ENCODE measurements at regions not wholly inside any gene's neighbourhood (a gene's known extent, or its start where the extent isn't known, plus 50 kb on each side); places are given as distances from the start of the nearest gene placed in this dataset.
A peak's percentile ranks its signal among the peaks of the same experiment; 100 is the strongest.
"Not testable (repeated sequence)": the region's sequence is repeated elsewhere in the genome, so short reads cannot be mapped to it uniquely, and the experiment has no call there.

DNA sequence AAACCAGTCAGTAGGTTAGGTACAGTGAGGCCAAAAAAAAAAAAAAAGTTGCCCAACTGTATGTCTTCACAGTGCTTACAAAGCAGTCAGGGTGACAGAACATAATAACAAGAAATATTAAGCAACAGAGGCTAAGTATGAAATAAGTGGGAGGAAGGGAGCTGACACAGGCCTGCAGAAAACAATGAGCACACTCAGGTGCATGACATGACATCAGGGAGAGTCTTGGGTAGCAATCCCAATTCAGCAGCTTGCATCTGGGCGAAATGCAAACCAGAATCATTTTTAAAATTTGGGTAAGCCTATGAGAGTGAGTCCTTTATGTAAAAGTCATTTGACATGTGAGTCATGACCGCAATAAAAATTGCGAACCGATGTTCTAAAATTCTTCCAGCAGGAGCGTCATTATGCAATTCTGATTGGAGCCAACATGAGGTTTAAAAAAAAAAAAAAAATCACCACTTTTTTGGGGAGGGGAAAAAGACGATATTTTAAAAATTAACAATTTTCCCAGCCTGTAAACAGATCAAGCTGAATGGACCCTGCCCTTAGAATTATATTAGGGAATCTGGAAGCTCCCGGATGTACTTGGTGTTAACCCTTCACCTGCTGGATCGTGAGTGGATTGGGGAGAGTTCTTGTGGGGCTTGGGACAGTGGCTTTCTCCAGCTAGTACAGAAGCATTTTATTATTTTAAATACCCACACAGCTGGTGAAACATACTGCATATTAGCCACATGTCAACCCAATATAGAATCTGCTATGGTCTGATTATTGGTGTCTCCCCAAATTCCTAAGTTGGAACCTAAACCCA lies 127.9 kb downstream of the NPIPB5 start:
- no peak for DNase-seq
- no peak for TF ChIP-seq POLR2A (IDR thresholded peaks at IDR 0.05; ENCODE audit: low read length)
- no peak for TF ChIP-seq GATA1 (IDR thresholded peaks at IDR 0.05; ENCODE audit: low read depth, low read length)

DNA sequence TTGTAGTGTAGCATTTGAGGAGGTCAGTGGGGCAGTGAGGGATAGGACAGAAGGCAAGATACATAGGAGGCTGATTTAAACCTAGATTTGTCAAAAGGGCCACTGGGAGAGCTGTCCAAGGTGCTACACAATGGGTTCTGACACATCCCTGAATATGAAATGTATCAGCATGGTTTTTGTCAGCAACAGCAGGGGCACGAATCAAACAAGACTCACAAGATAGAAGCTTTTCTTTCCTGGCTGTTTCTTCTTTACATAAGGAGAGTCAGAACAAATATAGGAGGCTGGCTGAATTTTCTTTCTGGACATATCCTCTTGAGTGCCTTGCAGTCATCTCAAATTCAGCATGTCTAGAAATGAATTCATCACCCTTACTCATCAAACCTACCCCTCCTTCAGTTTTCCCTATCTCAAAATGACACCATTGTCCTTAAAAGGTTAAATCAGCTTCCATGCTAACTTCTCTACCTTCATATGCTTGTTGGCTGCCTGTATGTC lies 130.5 kb downstream of the NPIPB5 start:
- peak; percentile 20 to 26 for DNase-seq
- TF ChIP-seq POLR2A (IDR thresholded peaks at IDR 0.05; ENCODE audit: low read length) (no peak), GATA1 (IDR thresholded peaks at IDR 0.05; ENCODE audit: low read depth, low read length) (no peak)

DNA sequence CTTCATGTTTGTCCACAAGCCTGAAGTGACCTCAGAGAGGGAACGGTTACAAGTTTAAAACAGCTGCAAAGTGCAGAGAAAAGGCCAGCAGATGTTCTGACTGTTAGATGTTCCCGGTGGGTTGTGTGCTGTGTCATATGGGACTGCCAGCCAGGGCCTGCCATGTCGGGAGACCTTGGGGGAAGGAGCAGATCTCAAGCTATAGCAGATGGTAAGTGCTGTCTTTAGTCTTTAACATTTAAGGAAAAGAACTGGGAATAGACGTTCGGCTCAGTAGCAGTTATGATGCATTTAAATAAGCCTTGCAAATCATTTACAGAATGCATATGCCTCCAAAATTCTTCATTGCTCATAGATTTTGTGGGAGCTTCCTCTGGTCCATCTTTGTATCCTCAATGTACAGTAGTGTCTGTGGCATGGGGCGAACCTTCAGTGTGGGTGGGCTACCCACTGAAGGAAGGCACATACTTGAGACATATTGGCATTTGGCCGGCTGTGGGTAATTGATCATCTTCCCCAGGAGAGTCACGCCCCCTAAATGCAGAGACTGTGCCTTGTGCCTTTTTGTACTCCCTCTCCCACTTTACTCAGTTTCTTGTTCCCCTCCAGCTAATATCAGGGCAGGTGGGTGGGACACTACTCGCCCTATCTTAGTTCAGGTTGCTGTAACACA lies 131.9 kb downstream of the NPIPB5 start:
- TF ChIP-seq GATA1 (IDR thresholded peaks at IDR 0.05; ENCODE audit: low read depth, low read length) (no peak), POLR2A (IDR thresholded peaks at IDR 0.05; ENCODE audit: low read length) (no peak)
- DNase-seq = no peak

- DNase-seq = not testable (repeated sequence)
Measured at GRCh38 chr16:22643203-22643602, 132.5 kb downstream of the NPIPB5 start.

- no peak for DNase-seq
- no peak for TF ChIP-seq POLR2A (IDR thresholded peaks at IDR 0.05; ENCODE audit: low read length)
- no peak for TF ChIP-seq GATA1 (IDR thresholded peaks at IDR 0.05; ENCODE audit: low read depth, low read length)
Measured at GRCh38 chr16:22643886-22644285, 133.2 kb downstream of the NPIPB5 start.

DNA sequence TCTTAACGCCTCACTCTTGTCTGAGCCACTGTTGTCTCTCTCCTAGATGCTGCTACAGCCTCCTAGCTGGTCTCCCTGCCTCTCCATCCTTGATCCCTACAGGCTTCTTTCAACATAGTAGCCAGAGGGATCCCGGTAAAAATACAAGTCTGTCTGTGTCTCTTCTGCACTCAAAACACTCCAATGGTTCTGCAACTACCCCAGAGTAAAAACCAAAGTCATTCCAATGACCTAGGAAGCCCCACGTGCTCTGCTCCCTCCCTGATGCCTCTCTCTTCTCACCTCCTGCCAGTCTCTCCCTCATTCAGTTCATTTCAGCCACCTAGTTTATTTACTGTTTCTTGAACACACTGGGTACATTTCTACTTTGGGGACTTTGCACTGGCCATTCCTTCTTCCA lies 135.2 kb downstream of the NPIPB5 start:
- no peak for DNase-seq
- TF ChIP-seq GATA1 (IDR thresholded peaks at IDR 0.05; ENCODE audit: low read depth, low read length) = no peak
- no peak for TF ChIP-seq POLR2A (IDR thresholded peaks at IDR 0.05; ENCODE audit: low read length)

GRCh38 chr16:22646948-22647556 lies 136.4 kb downstream of the NPIPB5 start:
- peak in 1 of 2 experiments; percentile 61 for DNase-seq
- TF ChIP-seq POLR2A (IDR thresholded peaks at IDR 0.05; ENCODE audit: low read length) (no peak), GATA1 (IDR thresholded peaks at IDR 0.05; ENCODE audit: low read depth, low read length) (no peak)

- DNase-seq = no peak
- TF ChIP-seq GATA1 (IDR thresholded peaks at IDR 0.05; ENCODE audit: low read depth, low read length) = no peak
- no peak for TF ChIP-seq POLR2A (IDR thresholded peaks at IDR 0.05; ENCODE audit: low read length)
Measured at GRCh38 chr16:22648141-22648540, 137.4 kb downstream of the NPIPB5 start.

- TF ChIP-seq POLR2A (IDR thresholded peaks at IDR 0.05; ENCODE audit: low read length) (no peak), GATA1 (IDR thresholded peaks at IDR 0.05; ENCODE audit: low read depth, low read length) (no peak)
- DNase-seq = no peak
Measured at GRCh38 chr16:22648941-22649340, 138.2 kb downstream of the NPIPB5 start.

GRCh38 chr16:22651111-22651817 lies 140.6 kb downstream of the NPIPB5 start:
- DNase-seq = not testable (repeated sequence)

DNA sequence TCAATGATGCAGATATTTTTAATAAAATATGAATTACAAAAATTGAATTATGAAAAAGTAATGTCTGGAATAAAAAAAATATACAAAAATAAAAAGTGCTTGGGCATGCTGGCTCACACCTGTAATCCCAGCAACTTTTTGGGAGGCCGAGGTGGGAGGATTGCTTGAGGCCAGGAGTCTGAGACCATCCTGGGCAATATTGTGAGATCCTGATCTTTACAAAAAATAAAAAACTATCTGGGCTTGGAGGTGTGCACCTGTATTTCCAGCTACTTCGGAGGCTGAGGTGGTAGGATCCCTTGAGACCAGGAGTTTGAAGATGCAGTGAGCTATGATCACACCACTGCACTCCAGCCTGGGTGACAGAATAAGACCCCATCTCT lies 141.8 kb downstream of the NPIPB5 start:
- DNase-seq = no peak
- no peak for TF ChIP-seq GATA1 (IDR thresholded peaks at IDR 0.05; ENCODE audit: low read depth, low read length)
- TF ChIP-seq POLR2A (IDR thresholded peaks at IDR 0.05; ENCODE audit: low read length) = no peak

DNA sequence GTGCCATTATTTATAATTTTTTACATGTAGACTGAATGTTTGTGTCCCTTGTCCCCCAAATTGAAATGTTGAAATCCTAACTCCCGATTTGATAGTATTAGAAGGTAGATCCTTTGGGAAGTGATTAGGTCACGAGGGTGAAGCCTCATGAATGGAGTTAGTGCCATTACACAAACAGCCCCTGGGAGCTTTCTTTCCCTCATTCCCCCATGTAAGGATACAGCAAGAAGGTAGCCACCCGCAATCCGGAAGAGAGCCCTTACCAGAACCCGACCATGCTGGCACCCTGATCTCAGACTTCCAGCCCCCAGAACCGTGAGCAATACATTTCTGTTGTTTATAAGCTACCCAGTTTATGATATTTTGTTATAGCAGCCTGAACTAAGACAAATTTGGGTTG lies 143.2 kb downstream of the NPIPB5 start:
- TF ChIP-seq POLR2A (IDR thresholded peaks at IDR 0.05; ENCODE audit: low read length) (no peak), GATA1 (IDR thresholded peaks at IDR 0.05; ENCODE audit: low read depth, low read length) (no peak)
- DNase-seq = no peak

GRCh38 chr16:22656573-22656972 lies 145.9 kb downstream of the NPIPB5 start:
- DNase-seq = not testable (repeated sequence)

GRCh38 chr16:22659933-22660332 lies 149.2 kb downstream of the NPIPB5 start:
- no peak for TF ChIP-seq GATA1 (IDR thresholded peaks at IDR 0.05; ENCODE audit: low read depth, low read length)
- TF ChIP-seq POLR2A (IDR thresholded peaks at IDR 0.05; ENCODE audit: low read length) = no peak
- DNase-seq = no peak
